Erythroblast (primary cell): ENCODE measurements at regions not wholly inside any gene's neighbourhood (a gene's known extent, or its start where the extent isn't known, plus 50 kb on each side); places are given as distances from the start of the nearest gene placed in this dataset.

Experiments
- GATA1 ChIP-seq: IDR thresholded peaks from 2 replicates; pipeline ENCODE4 v1.6.1; 2011; ENCODE audit warnings: low read depth, mild to moderate bottlenecking, control low read depth, low read length, moderate library complexity
- POLR2A ChIP-seq: IDR thresholded peaks from 2 replicates; pipeline ENCODE4 v1.6.1; 2011; ENCODE audit warnings: mild to moderate bottlenecking, low read length

- TF ChIP-seq POLR2A: no peak
- TF ChIP-seq GATA1: no peak
These were observed 425.3 kb downstream of the DUSP10 start for GRCh38 chr1:221316491-221317056.
